ENCODE measurements at regions not wholly inside any gene's neighbourhood (a gene's known extent, or its start where the extent isn't known, plus 50 kb on each side); places are given as distances from the start of the nearest gene placed in this dataset.

DNA sequence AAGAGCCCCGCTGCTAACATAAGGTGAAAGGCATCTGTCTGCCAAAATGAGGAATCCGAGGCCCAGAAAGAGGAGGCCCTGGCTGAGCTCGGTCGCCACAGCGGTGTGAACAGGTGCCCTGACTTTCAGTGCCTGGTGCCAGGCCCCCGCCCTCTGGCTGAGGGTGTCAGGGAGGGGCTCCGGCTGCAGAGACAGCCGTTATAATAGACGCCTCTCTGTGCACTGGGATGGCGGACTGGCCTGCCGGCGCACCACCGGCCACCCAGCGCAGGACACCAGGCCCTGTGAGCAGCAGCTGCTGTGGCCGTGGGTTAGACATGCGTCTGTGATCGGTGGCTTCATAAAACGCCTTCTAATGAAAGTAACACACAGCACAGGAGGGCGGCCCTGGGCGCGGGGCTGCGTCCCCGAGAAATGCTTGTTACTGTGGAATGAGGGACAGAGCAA lies 51.4 kb upstream of the ACTRT2 start:
- peak in 1 of 56 donors; percentile 36 for DNase-seq

- DNase-seq = no peak
These were observed 50.8 kb upstream of the ACTRT2 start for GRCh38 chr1:2970311-2971071.

DNA sequence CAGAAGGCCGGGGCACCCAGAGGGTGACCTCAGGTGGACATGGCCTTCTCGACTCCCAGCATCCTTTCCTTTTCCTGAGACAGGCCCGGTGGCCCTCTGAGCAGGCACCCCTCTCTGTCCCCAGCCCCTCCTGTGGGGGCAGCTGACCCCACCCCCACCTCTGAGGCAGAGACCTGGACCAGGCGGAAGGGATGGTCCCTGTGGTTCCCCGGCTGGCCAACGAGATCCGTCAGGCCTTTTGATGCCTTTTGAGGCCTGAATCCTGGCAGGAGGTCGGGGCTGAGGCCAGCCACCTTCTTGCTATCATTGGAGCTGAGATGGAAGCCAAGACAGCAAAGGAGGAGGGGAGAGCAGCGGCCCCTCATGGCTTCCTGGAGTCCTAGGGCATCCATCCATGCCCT lies 50.2 kb upstream of the ACTRT2 start:
- no peak for DNase-seq

Data from nucleus accumbens (tissue), 56 donors.